ENCODE measurements at regions not wholly inside any gene's neighbourhood (a gene's known extent, or its start where the extent isn't known, plus 50 kb on each side); places are given as distances from the start of the nearest gene placed in this dataset.

- TF ChIP-seq EZH2 (IDR thresholded peaks at IDR 0.05; ENCODE audit: low read depth, unreplicated experiment) (no peak), EZH2phosphoT487 (IDR thresholded peaks at IDR 0.05; ENCODE audit: unreplicated experiment) (no peak), ZNF114 (CRISPR knock-in tag; IDR thresholded peaks at IDR 0.05) (no peak), NANOG (IDR thresholded peaks at IDR 0.05; ENCODE audit: borderline replicate concordance) (no peak), POLR2AphosphoS5 (IDR thresholded peaks at IDR 0.05; ENCODE audit: low read depth) (no peak)
Observed at GRCh38 chr13:40103864-40104263, 448.4 kb downstream of the COG6 start (continued).

- H3K9me3 Mint-ChIP-seq: peaks cover 3% of the 10 kb centered on the region; the same call in 2 of the 3 replicates
- no peak overlapping the region for H3K27ac ChIP-seq (ENCODE audit: low read depth)
- no peaks in the 10 kb centered on the region for H3K36me3 ChIP-seq (ENCODE audit: insufficient read depth)
- no peaks in the 10 kb centered on the region for H4K20me1 ChIP-seq (replicated peaks; ENCODE audit: insufficient read depth)
- H3K27me3 ChIP-seq (ENCODE audit: insufficient read depth): no peaks in the 10 kb centered on the region
- no peak overlapping the region for H3K4me2 ChIP-seq
- peaks cover 2% of the 10 kb centered on the region; the same call in 2 of the 3 replicates for H3K36me3 Mint-ChIP-seq (ENCODE audit: low read depth)
- peaks cover 2% of the 10 kb centered on the region for H3K27me3 Mint-ChIP-seq (ENCODE audit: insufficient read depth, low read depth, poor library complexity)
- TF ChIP-seq EZH2phosphoT487 (IDR thresholded peaks at IDR 0.05; ENCODE audit: unreplicated experiment) (no peak), REST (IDR thresholded peaks at IDR 0.05; ENCODE audit: unreplicated experiment) (no peak), CREB1 (CRISPR knock-in tag; IDR thresholded peaks at IDR 0.05; ENCODE audit: low read depth) (no peak), ZNF114 (CRISPR knock-in tag; IDR thresholded peaks at IDR 0.05) (no peak)
- H3K4me3 ChIP-seq: no peak overlapping the region
- no peak overlapping the region for H3K27ac Mint-ChIP-seq
- DNase-seq (ENCODE audit: low spot score) (no peak), ATAC-seq (no peak)
- H3K4me1 ChIP-seq (ENCODE audit: insufficient read depth): no peaks in the 10 kb centered on the region
- peaks cover 11% of the 10 kb centered on the region for H3K9me2 ChIP-seq (ENCODE audit: insufficient read depth)
- no peaks in the 10 kb centered on the region for H3F3A ChIP-seq (replicated peaks; ENCODE audit: low read depth)
- no peak overlapping the region for H3K4me3 Mint-ChIP-seq
- H2AFZ ChIP-seq: no peak overlapping the region
- no peaks in the 10 kb centered on the region for H3K79me2 ChIP-seq (replicated peaks; ENCODE audit: insufficient read depth)
- H3K4me1 Mint-ChIP-seq: no peaks in the 10 kb centered on the region
Observed at GRCh38 chr13:40105231-40105630, 449.8 kb downstream of the COG6 start.

- DNase-seq (ENCODE audit: low spot score) (no peak), ATAC-seq (no peak)
- no peak overlapping the region for H3K27ac ChIP-seq (ENCODE audit: low read depth)
- H3F3A ChIP-seq (replicated peaks; ENCODE audit: low read depth): no peaks in the 10 kb centered on the region
- H3K79me2 ChIP-seq (replicated peaks; ENCODE audit: insufficient read depth): no peaks in the 10 kb centered on the region
- H3K4me3 Mint-ChIP-seq: no peak overlapping the region
- H3K36me3 ChIP-seq (ENCODE audit: insufficient read depth): no peaks in the 10 kb centered on the region
- H3K4me3 ChIP-seq: no peak overlapping the region
- no peaks in the 10 kb centered on the region for H4K20me1 ChIP-seq (replicated peaks; ENCODE audit: insufficient read depth)
- H3K27ac Mint-ChIP-seq: no peak overlapping the region
- H3K4me2 ChIP-seq: no peak overlapping the region
- H3K27me3 ChIP-seq (ENCODE audit: insufficient read depth): no peaks in the 10 kb centered on the region
- no peak for TF ChIP-seq STAT1 (IDR thresholded peaks at IDR 0.05; ENCODE audit: unreplicated experiment)
- no peak for TF ChIP-seq ETS1 (IDR thresholded peaks at IDR 0.05)
- TF ChIP-seq NANOG (IDR thresholded peaks at IDR 0.05; ENCODE audit: borderline replicate concordance): no peak
- peaks cover 2% of the 10 kb centered on the region for H3K27me3 Mint-ChIP-seq (ENCODE audit: insufficient read depth, low read depth, poor library complexity)
- no peak overlapping the region for H2AFZ ChIP-seq
- H3K4me1 Mint-ChIP-seq: no peaks in the 10 kb centered on the region
- H3K36me3 Mint-ChIP-seq (ENCODE audit: low read depth): no peaks in the 10 kb centered on the region
- peaks cover 11% of the 10 kb centered on the region for H3K9me2 ChIP-seq (ENCODE audit: insufficient read depth)
- no peaks in the 10 kb centered on the region for H3K9me3 Mint-ChIP-seq
- H3K4me1 ChIP-seq (ENCODE audit: insufficient read depth): no peaks in the 10 kb centered on the region
Observed at GRCh38 chr13:40109351-40109844, 453.9 kb downstream of the COG6 start.

Data from GM23338 (cell line).